T-helper 2 cell (primary cell): ENCODE measurements at regions not wholly inside any gene's neighbourhood (a gene's known extent, or its start where the extent isn't known, plus 50 kb on each side); places are given as distances from the start of the nearest gene placed in this dataset.

Experiments used
- DNase-seq, 5 experiments: peaks; one replicate each; pipeline versions ENCODE4 v3.0.0 to v3.0.0-alpha.2; 2012 to 2022

- no peak for DNase-seq
Measured at GRCh38 chr2:102078773-102079172, 63.8 kb upstream of the IL1R1 start.

- DNase-seq, result peak in 1 of 5 experiments; percentile 83
Measured at GRCh38 chr2:102080451-102081242, 61.9 kb upstream of the IL1R1 start.

- no peak for DNase-seq
Measured at GRCh38 chr2:102081243-102081522, 61.4 kb upstream of the IL1R1 start.

- no peak for DNase-seq
Measured at GRCh38 chr2:102081606-102082005, 60.9 kb upstream of the IL1R1 start.

GRCh38 chr2:102082571-102083392, 59.8 kb upstream of the IL1R1 start:
- peak in 3 of 5 experiments; percentile 22 to 84 (median 36) for DNase-seq

GRCh38 chr2:102083393-102083703, 59.2 kb upstream of the IL1R1 start:
- no peak for DNase-seq

- DNase-seq, result no peak
Measured at GRCh38 chr2:102084651-102085050, 57.9 kb upstream of the IL1R1 start.

GRCh38 chr2:102085238-102085637, 57.3 kb upstream of the IL1R1 start:
- no peak for DNase-seq

- DNase-seq, result no peak
Measured at GRCh38 chr2:102086150-102086872, 56.2 kb upstream of the IL1R1 start.

- DNase-seq, result no peak
Measured at GRCh38 chr2:102091121-102091520, 51.4 kb upstream of the IL1R1 start.

GRCh38 chr2:102091908-102092307, 50.6 kb upstream of the IL1R1 start:
- no peak for DNase-seq

GRCh38 chr2:102092535-102092934, 50.0 kb upstream of the IL1R1 start:
- DNase-seq, result no peak
